Suppressor macrophage treated with lipopolysaccharide for 1 hour (primary cell): ENCODE measurements at regions not wholly inside any gene's neighbourhood (a gene's known extent, or its start where the extent isn't known, plus 50 kb on each side); places are given as distances from the start of the nearest gene placed in this dataset.
"Not testable (repeated sequence)": the region's sequence is repeated elsewhere in the genome, so short reads cannot be mapped to it uniquely, and the experiment has no call there.

Source experiments
- DNase-seq, 3 donors: peaks; one replicate each; pipeline ENCODE4 v3.0.0-alpha.2; 2020 to 2022

DNA sequence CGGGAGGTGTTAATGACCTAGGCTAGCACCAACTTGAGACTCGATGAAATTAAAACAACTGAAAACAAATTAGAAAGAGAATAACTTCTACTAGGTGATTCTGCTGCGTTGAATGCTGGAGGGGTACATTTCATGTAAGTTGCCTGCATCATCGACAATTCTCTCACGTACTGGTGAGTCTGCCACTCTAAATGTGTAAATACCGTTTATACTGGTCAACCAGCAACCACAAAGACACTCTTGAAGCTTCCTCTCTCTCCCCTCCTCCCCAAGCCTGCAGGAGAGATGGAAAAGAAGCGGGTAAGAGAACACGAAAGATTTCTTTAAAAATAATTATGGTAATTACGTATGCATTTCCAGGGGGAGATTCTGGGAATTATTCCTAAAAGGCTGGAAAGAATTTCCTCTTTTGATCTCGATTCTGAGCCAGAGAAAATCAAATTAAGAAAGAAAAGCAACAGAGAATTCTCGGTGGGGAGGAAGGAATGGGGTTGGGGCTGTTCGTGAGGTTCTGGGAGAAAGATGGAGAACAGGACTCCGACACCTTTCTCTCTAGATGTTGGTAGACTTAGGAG, 68.6 kb upstream of the MRTFB start:
- DNase-seq: no peak

DNA sequence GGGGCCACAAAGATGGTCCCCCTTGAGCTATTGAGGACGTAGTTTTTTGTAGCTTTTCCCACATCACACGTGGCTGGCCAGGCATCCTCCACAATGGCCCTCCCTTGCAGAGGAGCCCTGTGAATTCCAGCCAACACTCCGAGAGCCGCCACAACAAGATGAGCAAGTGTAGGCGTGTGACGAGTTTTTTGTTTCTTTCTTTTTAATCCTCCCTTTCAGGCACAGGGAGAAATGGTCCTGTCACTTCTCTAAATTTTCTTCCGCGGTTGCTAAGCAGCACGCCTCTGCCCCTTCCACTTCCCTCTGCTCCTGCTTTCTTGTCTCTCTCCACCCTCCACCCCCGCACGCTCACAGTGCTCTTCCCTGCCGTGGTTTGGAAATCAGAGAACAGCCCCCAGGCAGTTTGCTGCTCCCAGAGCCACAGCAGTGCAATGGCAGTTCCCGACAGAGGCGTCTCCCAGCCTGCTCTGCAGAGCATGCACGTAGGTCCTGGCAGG, 68.0 kb upstream of the MRTFB start:
- peak; percentile 93 to 94 (median 94) for DNase-seq

GRCh38 chr16:14004031-14004728, 66.9 kb upstream of the MRTFB start:
- DNase-seq: no peak

GRCh38 chr16:14004729-14005315, 66.3 kb upstream of the MRTFB start:
- peak in 2 of 3 donors; percentile 13 to 30 for DNase-seq

GRCh38 chr16:14005335-14005734, 65.8 kb upstream of the MRTFB start:
- no peak for DNase-seq

DNA sequence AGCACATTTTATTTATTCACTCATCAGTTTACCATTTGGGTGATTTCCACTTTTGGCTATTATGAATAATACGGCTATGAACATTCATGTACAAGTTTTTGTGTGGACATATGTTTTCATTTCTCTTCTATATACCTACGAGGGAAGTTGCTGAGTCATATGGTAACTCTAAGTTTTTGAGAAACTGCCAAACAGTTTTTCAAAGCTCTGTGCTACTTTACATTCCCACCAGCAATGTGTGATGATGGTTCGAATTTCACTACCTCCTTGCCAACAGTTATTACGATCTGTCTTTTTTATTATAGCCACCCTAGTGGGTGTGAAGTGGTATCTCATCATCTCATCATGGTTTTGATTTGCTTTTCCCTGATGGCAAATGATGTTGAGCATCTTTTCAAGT, 63.7 kb upstream of the MRTFB start:
- peak in 2 of 3 donors; percentile 51 to 54 for DNase-seq

DNA sequence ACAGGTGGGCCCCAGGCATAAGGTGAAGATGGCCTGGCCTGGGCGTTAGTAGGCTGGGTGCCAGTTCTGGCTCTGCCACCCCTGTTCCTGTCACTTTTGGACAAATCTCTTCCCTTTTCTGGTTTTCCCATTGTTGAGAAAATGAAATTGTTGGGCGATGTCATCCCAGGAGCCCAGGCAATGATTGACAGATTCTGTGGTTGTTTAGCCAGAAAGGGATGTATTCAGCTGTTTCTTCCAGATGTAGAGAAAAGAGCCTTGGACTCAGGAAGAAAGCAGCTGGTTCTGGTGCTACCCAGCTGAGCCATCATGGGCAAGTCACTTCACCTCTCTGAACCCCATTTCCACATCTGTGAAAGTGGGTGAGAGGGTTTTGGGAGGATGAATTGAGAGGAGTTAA, 60.1 kb upstream of the MRTFB start:
- peak in 2 of 3 donors; percentile 22 to 40 for DNase-seq

GRCh38 chr16:14011846-14012245, 59.3 kb upstream of the MRTFB start:
- no peak for DNase-seq

DNA sequence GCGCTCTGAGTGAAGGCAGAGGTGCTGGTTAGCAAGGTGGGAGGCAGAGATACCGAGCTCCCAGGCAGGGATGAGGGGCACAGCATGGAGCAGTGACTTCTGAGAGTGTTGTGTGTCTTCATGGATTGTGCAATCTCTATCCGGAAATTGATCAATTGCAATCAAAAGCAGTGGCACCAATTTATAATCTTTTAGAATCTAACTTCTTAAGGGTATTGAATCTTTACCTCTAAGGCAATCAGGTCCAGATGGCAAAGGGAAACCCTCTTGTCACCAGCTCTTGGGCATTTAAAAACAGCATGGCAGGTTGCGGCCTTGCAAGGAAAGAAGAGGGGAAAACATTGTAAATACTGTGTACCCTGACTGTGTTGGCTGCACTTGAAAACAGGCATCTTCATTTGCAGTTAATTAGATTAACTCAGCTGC, 58.0 kb upstream of the MRTFB start:
- DNase-seq: no peak

DNA sequence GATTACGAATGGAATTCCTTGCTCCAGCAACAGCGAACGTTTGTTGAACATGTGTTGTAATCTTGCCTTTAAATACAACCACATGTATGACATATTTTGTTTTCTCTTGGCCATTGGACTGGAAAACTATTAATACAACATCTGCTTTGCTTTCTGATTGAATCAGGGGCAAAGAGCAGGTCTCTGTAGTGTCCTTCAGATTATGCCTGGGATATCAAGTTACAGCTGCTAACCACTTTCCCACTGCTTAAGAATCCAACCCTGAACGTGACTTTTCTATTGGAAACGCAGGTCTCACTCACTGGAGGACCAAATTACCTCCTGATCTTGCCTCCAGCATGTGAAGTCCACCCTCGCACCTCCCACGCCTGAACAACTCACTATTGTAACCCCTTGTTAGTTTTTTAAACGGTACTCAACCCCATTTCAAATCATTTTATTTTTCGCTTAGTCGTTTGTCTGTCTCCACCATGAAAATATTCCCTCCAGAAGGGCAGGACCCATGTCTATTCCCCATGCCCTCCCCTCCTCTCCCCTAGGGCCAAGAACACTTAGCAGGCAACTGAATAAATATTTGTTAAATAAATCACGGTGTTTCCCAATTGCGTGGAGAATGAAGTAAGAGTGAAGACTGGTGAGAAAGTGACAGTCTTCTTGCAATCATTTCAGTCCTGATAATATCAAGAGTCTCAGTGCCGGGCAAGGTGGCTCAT, 57.4 kb upstream of the MRTFB start:
- DNase-seq: peak in 2 of 3 donors; percentile 12 to 25

- no peak for DNase-seq
Observed at GRCh38 chr16:14014284-14014625, 56.9 kb upstream of the MRTFB start.

GRCh38 chr16:14015033-14015432, 56.1 kb upstream of the MRTFB start:
- DNase-seq: no peak

DNA sequence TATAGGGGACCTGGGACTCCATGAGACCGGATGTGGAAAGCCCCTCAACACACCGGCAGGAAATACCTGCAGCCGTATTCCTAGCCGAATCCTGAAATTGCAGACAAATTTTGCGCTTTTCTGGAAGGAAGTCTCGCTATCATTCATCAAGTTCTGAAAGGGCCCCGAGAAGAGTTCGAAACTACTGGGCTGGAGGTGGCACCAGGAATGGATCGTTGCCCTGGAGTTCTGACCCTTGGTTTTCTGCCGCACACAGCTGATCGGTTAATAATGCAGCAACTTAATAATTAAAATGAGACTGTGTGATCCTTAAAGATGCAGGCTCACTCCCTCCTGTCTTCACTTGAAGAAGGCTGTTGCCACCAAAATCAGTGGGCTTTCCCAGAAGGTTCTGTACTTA, 55.7 kb upstream of the MRTFB start:
- no peak for DNase-seq

GRCh38 chr16:14015948-14016347, 55.2 kb upstream of the MRTFB start:
- peak; percentile 78 to 92 (median 92) for DNase-seq

DNA sequence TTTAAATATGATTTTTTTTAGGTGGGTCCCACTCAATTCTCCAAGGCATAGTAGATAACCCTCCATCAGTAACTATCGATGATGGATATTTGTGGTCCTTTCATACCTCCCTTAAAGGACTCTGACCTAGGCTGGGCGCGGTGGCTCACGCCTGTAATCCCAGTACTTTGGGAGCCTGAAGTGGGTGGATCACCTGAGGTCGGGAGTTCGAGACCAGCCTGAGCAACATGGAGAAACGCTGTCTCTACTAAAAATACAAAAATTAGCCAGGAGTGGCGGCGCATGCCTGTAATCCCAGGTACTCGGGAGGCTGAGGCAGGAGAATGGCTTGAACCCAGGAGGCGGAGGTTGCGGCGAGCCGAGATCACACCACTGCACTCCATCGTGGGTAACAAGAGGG, 54.8 kb upstream of the MRTFB start:
- not testable (repeated sequence) for DNase-seq

DNA sequence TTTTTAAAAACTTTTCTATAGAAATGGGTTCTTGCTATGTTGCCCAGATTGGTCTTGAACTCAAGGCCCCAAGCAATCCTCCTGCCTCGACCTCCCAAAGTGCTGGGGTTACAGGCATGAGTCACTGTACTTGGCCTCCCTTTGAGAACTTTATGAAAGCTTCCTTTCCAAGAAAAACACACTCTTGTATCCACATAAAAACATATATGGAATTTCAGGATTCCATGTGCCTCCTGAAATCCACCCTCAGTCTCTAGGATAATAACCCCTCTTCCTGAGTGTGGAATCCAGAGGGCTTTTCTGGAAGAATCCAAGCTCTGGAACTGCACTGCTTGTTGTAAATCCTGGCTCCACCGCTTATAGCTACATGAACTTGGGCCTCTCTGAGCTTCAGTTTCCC, 53.2 kb upstream of the MRTFB start:
- no peak for DNase-seq

GRCh38 chr16:14018851-14019250, 52.3 kb upstream of the MRTFB start:
- DNase-seq: no peak

- DNase-seq: no peak
Observed at GRCh38 chr16:14020141-14020540, 51.0 kb upstream of the MRTFB start.
